GM19372 (cell line): ENCODE measurements at regions not wholly inside any gene's neighbourhood (a gene's known extent, or its start where the extent isn't known, plus 50 kb on each side); places are given as distances from the start of the nearest gene placed in this dataset.

Experiments used
- ATAC-seq: cut with Tn5 transposase; IDR thresholded peaks from one replicate; pipeline ENCODE4 v1.9.1; 2021; ENCODE audit warnings: mild to moderate bottlenecking, low read depth, moderate library complexity; ENCODE audit not compliant: unreplicated experiment

GRCh38 chr5:147160902-147161700 lies 73.7 kb upstream of the STK32A start:
- no peak for ATAC-seq

DNA sequence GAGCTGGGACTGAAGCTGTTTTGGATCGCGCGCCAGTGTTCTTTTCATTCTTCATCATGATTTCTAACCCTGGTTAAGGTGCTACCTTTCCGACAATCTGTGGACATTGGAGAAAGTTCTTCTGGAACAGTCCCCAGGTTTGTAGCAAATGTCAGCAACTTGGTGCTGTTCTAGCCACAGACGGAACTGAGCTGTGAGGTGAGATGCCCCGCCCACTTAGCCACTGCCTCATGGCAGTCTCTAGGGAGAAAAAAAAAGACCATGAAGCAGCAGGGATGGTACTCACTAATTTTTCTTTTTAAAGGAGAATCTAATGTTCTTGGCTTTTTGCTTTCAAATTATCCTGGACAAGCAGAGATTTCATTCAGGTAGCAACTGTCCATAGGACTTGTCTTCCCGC lies 72.1 kb upstream of the STK32A start:
- ATAC-seq, result no peak

DNA sequence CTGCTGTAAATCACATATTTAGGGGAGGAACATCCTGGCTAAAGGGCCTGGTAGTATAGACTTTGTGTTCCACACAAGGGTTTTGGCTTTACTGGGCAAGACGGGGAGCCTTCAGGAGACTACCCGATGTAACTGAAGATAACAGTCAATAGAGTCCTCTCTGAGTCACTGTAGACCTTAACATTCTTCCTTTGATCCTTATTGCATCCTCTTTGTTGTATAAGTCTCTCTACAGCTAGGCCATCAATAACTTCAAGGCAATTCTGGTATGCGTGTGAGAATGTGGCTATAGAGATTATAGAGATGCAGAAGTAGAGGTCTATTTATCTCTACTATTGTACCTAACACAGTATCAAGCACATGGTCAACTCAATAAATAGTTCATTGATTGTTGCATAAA lies 67.3 kb upstream of the STK32A start:
- ATAC-seq, result no peak

GRCh38 chr5:147168578-147169327 lies 66.1 kb upstream of the STK32A start:
- ATAC-seq, result no peak

DNA sequence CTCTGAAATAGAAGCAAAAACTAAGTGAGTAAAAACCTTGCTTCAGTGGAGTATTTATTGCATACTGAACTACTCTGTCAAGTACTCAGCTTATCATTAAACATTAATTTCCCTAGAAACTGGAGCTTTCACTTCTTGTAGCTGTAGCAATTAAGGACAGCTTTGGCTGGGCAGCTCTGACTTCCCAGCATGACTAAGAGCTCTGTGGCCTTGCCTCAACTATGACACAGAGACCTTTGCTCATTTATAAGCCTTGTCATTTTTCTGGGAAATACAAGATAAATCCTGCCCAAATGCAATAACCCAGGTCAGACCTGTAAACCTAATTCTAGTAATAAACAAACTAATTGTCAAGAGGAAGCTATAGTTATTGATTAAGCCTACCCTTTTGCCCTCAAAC lies 65.4 kb upstream of the STK32A start:
- ATAC-seq, result no peak

DNA sequence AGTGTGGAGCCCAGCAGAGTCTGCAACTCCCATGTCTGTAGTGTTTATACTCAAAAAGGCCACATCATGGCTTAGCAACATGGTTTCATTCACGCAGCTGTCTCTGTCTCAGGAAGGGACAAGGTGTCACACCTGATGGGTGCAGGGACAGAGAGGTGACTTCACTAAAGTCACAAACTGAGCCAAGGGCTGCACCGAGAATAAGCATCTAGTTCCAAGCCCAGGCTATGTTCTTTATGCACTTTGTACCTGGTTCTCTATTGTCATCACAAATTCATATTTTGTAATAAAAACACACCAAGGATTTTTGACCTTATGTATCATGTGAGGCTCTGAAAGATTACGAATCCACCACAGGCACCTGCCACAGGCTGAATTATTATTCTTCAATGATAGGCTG lies 64.9 kb upstream of the STK32A start:
- no peak for ATAC-seq

GRCh38 chr5:147170603-147171002 lies 64.2 kb upstream of the STK32A start:
- no peak for ATAC-seq

GRCh38 chr5:147174671-147175265 lies 60.1 kb upstream of the STK32A start:
- no peak for ATAC-seq

DNA sequence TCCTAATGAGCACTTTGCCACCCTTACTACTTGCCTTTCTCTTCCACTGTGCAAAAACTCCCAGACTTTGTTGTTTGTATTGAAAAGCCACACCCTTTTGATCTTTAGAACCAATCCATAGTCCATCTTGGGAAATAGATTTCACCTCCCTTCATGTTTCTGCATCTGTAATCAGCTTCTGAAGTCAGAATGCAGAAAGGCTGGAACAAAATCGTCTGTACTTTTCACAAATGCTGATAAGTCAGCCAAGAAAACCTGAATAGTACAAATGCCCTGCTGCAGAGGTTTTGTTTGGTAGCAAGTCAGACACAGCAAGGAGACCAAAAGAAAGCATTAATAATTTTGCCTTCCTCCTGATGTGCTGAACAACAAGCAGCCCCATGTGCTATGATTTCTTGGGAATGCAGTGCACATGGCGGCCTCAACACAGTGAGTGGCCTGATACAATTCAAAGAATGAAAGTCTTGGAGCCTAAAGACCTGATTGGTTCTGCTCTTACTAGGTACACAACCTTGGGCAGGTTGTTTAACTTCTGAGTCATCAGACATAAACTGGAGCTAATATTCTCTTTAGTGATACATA lies 59.2 kb upstream of the STK32A start:
- no peak for ATAC-seq

DNA sequence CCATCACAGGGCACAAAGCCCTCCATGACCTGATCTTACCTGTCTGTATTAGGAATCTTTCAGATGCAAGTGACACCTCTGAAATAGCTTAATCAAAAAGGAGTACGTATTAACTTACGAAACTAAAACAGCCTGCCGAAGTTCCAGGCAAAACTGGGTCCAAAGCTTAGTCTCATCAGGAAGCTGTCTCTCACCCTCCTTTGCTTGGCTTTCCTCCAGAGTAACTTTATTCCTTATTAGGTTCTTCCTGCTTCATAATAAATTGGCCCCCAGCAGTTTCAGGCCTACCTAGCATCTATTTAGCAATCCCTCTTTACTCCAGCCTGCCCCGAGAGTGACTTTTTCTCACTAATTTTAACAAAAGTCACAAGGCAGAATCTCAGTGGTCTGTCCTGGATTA lies 58.4 kb upstream of the STK32A start:
- ATAC-seq, result no peak

- ATAC-seq, result no peak
Observed at GRCh38 chr5:147177125-147177840, 57.5 kb upstream of the STK32A start.

DNA sequence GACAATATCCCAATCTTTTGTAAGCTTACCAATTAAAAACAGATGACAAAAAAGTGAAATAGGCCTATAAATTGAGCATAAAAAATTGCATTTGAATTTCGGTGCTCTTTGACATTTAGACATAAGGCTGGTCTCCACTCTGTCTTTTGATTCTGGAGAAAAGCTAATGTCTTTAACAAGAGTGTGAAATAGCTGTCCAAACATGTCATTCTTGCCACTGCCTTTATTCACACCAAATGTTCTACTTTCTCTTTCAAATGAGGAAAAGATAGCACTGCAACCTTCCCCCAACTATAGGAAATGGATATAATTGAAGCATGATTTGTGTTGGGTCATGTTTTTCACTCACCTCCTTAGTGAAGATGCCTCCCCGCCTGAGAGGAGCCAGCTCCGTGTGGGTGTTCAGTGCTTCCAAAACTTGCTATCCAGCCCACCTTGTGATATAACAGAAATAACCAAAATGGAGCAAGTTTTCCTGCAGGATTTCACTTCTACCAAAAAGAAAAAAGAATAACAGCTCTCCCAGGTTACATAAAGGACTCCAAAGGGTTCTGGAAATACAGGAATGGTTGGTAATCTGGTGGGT lies 55.2 kb upstream of the STK32A start:
- ATAC-seq, result no peak

DNA sequence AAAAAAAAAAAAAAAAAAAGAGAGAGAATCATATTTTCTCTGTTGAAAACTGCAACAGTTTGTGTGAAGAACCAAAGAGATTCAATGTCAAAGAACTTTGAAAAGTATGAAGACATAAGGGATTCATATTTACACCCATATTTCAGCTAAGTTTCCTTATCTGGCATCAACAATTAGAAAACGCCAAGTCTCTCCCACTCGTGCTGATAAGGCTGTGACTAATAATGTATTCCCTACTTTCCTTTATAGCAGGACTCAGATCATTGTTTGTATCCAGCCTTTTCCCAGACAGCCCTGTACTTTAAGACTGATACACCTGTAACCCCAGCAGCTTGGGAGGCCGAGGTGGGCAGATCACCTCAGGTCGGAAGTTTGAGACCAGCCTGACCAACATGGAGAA lies 54.1 kb upstream of the STK32A start:
- no peak for ATAC-seq
